HEK293T (cell line): ENCODE measurements at regions not wholly inside any gene's neighbourhood (a gene's known extent, or its start where the extent isn't known, plus 50 kb on each side); places are given as distances from the start of the nearest gene placed in this dataset.

Source experiments
- ARNT ChIP-seq: fragments of 450-650 bp; IDR thresholded peaks from 2 replicates; pipeline ENCODE4 v1.6.1; 2017; ENCODE audit warnings: mild to moderate bottlenecking
- BHLHE40 ChIP-seq: fragments of 450-650 bp; IDR thresholded peaks from 2 replicates; pipeline ENCODE4 v1.6.1; 2016; ENCODE audit warnings: mild to moderate bottlenecking, moderate library complexity, borderline replicate concordance
- CTBP1 ChIP-seq: fragments of 450-650 bp; IDR thresholded peaks from 2 replicates; pipeline ENCODE4 v1.6.1; 2016; ENCODE audit warnings: borderline replicate concordance
- FOXA1 ChIP-seq: fragments of 450-650 bp; IDR thresholded peaks from 2 replicates; pipeline ENCODE4 v1.6.1; 2016; ENCODE audit warnings: mild to moderate bottlenecking
- HDGF ChIP-seq: fragments of 450-650 bp; IDR thresholded peaks from 2 replicates; pipeline ENCODE4 v1.6.1; 2017; ENCODE audit warnings: antibody characterized with exemption, borderline replicate concordance
- NFRKB ChIP-seq: fragments of 450-650 bp; IDR thresholded peaks from 2 replicates; pipeline ENCODE4 v1.6.1; 2016; ENCODE audit warnings: mild to moderate bottlenecking, moderate library complexity
- SP1 ChIP-seq: fragments of 450-650 bp; IDR thresholded peaks from 2 replicates; pipeline ENCODE4 v1.6.1; 2017
- SUZ12 ChIP-seq: fragments of 450-650 bp; IDR thresholded peaks from 2 replicates; pipeline ENCODE4 v1.6.1; 2016; ENCODE audit warnings: mild to moderate bottlenecking
- TARDBP ChIP-seq: fragments of 450-650 bp; IDR thresholded peaks from 2 replicates; pipeline ENCODE4 v1.6.1; 2016

- TF ChIP-seq CTBP1 (no peak), ARNT (no peak), SP1 (no peak), BHLHE40 (no peak), HDGF (no peak), TARDBP (no peak), NFRKB (no peak), SUZ12 (no peak), FOXA1 (no peak)
Measured at GRCh38 chr6:139904158-139904533, 529.7 kb upstream of the CITED2 start.
